ENCODE measurements at regions not wholly inside any gene's neighbourhood (a gene's known extent, or its start where the extent isn't known, plus 50 kb on each side); places are given as distances from the start of the nearest gene placed in this dataset.
"Not testable (repeated sequence)": the region's sequence is repeated elsewhere in the genome, so short reads cannot be mapped to it uniquely, and the experiment has no call there.

DNA sequence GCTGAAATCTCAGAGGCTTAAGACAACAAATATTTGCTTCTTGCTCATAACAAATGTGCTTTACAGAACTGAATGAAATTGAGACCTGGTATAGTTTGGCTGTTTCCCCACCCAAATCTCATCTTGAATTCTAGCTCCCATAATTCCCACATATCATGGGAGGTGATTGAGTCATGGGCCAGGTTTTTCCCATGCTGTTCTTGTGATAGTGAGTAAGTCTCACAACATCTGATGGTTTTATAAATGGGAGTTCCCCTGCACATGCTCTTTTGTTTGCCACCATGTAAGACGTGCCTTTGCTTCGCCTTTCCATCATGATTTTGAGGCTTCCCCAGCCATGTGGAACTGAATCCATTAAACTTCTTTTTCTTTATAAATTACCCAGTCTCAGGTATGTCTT, 221.1 kb upstream of the DIPK2B start:
- no peak for ATAC-seq
- WGBS (ENCODE audit: missing lambda C conversion rate), result 62% methylated on average over 2 of the region's 2 CpGs
- POLR2A ChIA-PET, result no interaction called here
- FAIRE-seq, result no peak
- H3K27ac ChIP-seq, result no peak overlapping the region
- H3K4me1 ChIP-seq, result no peaks in the 10 kb centered on the region
- no peak overlapping the region for H3K4me2 ChIP-seq
- CTCF ChIA-PET, result interaction anchor here (0.8 kb wide), 1 partner anchor 180 kb away, joined by 4 read pairs; no protein-coding TSS in a partner anchor
- DNase-seq (ENCODE audit: low read depth in 1 of 2, low spot score in 1 of 2), result no peak
- H3K9me3 ChIP-seq, result no peaks in the 10 kb centered on the region
- H3K4me3 ChIP-seq, result no peak overlapping the region
- TF ChIP-seq, protein P1, sequence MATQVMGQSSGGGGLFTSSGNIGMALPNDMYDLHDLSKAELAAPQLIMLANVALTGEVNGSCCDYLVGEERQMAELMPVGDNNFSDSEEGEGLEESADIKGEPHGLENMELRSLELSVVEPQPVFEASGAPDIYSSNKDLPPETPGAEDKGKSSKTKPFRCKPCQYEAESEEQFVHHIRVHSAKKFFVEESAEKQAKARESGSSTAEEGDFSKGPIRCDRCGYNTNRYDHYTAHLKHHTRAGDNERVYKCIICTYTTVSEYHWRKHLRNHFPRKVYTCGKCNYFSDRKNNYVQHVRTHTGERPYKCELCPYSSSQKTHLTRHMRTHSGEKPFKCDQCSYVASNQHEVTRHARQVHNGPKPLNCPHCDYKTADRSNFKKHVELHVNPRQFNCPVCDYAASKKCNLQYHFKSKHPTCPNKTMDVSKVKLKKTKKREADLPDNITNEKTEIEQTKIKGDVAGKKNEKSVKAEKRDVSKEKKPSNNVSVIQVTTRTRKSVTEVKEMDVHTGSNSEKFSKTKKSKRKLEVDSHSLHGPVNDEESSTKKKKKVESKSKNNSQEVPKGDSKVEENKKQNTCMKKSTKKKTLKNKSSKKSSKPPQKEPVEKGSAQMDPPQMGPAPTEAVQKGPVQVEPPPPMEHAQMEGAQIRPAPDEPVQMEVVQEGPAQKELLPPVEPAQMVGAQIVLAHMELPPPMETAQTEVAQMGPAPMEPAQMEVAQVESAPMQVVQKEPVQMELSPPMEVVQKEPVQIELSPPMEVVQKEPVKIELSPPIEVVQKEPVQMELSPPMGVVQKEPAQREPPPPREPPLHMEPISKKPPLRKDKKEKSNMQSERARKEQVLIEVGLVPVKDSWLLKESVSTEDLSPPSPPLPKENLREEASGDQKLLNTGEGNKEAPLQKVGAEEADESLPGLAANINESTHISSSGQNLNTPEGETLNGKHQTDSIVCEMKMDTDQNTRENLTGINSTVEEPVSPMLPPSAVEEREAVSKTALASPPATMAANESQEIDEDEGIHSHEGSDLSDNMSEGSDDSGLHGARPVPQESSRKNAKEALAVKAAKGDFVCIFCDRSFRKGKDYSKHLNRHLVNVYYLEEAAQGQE (IDR thresholded peaks at IDR 0.05), result no peak
- TF ChIP-seq HOXB5 (CRISPR knock-in tag; IDR thresholded peaks at IDR 0.05) (no peak), JUN (IDR thresholded peaks at IDR 0.05) (no peak), HOXA7 (CRISPR knock-in tag; IDR thresholded peaks at IDR 0.05) (no peak), FOSB (CRISPR knock-in tag; IDR thresholded peaks at IDR 0.05) (no peak), RARB (CRISPR knock-in tag; IDR thresholded peaks at IDR 0.05) (no peak)

DNA sequence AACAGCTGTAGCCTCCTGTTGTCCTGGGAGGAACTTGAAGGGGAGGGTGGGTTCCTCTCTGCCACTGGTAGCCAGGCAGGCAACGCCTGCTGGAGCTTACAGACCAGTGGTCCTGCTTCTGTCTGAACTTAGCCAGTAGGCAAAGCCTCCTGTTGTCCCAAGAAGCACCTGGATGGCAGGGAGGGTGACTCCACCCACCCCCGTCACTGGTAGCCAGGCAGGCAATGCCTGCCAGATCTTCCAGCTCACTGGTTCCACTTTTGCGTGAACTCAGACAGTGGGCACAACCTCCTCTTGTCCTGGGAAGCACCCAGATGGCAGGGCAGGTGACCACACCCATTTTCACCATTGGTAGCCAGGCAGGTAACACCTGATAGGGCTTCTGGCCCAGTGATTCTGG, 203.5 kb upstream of the DIPK2B start:
- no peak overlapping the region for H3K27ac ChIP-seq
- TF ChIP-seq ZC3H11A (IDR thresholded peaks at IDR 0.05) (no peak), NPAS2 (CRISPR knock-in tag; IDR thresholded peaks at IDR 0.05; ENCODE audit: borderline replicate concordance) (no peak), ZSCAN20 (CRISPR knock-in tag; IDR thresholded peaks at IDR 0.05) (no peak), RAD21 (conservative IDR thresholded peaks at IDR 0.05 in 1 of 2, IDR thresholded peaks at IDR 0.05 in 1 of 2) (no peak), ZFP36 (IDR thresholded peaks at IDR 0.05; ENCODE audit: borderline replicate concordance, partially characterized antibody) (no peak), EHMT2 (IDR thresholded peaks at IDR 0.05; ENCODE audit: low read depth) (no peak)
- TF ChIP-seq, protein P2, sequence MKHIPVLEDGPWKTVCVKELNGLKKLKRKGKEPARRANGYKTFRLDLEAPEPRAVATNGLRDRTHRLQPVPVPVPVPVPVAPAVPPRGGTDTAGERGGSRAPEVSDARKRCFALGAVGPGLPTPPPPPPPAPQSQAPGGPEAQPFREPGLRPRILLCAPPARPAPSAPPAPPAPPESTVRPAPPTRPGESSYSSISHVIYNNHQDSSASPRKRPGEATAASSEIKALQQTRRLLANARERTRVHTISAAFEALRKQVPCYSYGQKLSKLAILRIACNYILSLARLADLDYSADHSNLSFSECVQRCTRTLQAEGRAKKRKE (CRISPR knock-in tag; IDR thresholded peaks at IDR 0.05; ENCODE audit: low read depth), result no peak
- TF ChIP-seq, protein P3, sequence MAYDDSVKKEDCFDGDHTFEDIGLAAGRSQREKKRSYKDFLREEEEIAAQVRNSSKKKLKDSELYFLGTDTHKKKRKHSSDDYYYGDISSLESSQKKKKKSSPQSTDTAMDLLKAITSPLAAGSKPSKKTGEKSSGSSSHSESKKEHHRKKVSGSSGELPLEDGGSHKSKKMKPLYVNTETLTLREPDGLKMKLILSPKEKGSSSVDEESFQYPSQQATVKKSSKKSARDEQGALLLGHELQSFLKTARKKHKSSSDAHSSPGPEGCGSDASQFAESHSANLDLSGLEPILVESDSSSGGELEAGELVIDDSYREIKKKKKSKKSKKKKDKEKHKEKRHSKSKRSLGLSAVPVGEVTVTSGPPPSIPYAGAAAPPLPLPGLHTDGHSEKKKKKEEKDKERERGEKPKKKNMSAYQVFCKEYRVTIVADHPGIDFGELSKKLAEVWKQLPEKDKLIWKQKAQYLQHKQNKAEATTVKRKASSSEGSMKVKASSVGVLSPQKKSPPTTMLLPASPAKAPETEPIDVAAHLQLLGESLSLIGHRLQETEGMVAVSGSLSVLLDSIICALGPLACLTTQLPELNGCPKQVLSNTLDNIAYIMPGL (CRISPR knock-in tag; IDR thresholded peaks at IDR 0.05; ENCODE audit: borderline replicate concordance), result no peak
- no peak overlapping the region for H3K4me2 ChIP-seq
- no peaks in the 10 kb centered on the region for H3K4me1 ChIP-seq
- no peak for DNase-seq (ENCODE audit: low read depth in 1 of 2, low spot score in 1 of 2)
- H3K9me3 ChIP-seq, result 0 out of 3 replicates have a peak, but pooled peaks cover 3% of the 10 kb centered on the region
- ChIA-PET CTCF (no interaction called here), POLR2A (no interaction called here)
- FAIRE-seq, result no peak
- no peak for ATAC-seq
- WGBS (ENCODE audit: missing lambda C conversion rate), result no CpG with 5 or more reads among the region's 3 CpGs
- no peak overlapping the region for H3K4me3 ChIP-seq

DNA sequence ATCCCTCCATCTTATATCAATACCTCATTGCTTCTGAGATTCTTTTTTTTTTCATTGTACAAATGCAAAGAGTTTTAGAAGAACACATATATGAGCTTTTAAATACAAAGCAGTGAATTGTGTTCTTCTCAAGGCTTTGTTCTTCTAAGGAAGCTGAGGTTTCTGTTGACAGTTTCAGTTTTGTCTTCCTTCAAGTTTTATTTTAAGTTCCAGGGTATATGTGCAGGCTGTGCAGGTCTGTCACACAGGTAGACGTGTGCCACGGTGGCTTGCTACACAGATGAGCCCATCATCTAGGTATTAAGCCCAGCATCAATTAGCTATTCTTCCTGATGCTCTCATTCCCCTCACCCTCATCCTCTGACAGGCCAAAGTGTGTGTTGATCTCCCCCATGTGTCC, 201.2 kb upstream of the DIPK2B start:
- no peak overlapping the region for H3K4me3 ChIP-seq

DNA sequence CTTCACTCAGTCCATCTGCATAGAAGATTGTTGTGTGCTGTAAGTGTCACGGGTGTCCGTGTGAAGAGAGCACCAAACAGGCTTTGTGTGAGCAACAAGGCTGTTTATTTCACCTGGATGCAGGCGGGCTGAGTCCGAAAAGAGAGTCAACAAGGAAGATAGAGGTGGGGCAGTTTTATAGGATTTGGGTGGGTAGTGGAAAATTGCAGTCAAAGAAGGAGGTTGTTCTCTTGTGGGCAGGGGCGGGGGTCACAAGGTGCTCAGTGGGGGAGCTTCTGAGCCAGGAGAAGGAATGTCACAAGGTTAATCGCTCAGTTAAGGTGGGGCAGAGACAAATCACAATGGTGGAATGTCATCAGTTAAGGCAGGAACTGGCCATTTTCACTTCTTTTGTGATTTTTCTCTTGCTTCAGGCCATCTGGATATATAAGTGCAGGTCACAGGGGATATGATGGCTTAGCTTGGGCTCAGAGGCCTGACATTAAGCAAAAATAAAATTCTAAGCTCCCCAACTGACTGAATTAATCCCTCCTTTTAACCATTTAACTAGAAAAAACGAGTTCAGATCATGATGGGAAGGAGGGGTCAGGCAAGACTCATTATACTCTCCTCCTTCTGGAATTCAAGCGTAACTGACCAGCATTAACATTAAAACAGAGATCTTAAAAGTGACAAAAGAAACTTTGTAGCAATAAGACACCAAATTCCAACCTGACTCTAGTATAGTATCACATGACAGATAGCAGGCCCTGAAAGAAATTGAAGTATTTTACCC, 200.5 kb upstream of the DIPK2B start:
- CTCF ChIA-PET; H3K4me1 ChIP-seq; H3K27ac ChIP-seq; FAIRE-seq; POLR2A ChIA-PET; ATAC-seq; DNase-seq (ENCODE audit: low read depth in 1 of 2, low spot score in 1 of 2); H3K4me2 ChIP-seq; H3K9me3 ChIP-seq; H3K4me3 ChIP-seq: not testable (repeated sequence)
- WGBS (ENCODE audit: missing lambda C conversion rate), result 83% methylated on average over 8 of the region's 8 CpGs

More for the DNA sequence above, 201.2 kb upstream of the DIPK2B start:
- CTCF ChIA-PET, result no interaction called here
- POLR2A ChIA-PET, result no interaction called here
- Histone ChIP-seq H3K4me1 (no peaks in the 10 kb centered on the region), H3K27ac (no peak overlapping the region), H3K4me2 (no peak overlapping the region), H3K9me3 (peaks cover 3% of the 10 kb centered on the region; the same call in 1 of the 3 replicates)
- no peak for ATAC-seq
- TF ChIP-seq MAZ (IDR thresholded peaks at IDR 0.05; ENCODE audit: borderline replicate concordance, low read depth, low read length), result no peak
- TF ChIP-seq, protein P4, sequence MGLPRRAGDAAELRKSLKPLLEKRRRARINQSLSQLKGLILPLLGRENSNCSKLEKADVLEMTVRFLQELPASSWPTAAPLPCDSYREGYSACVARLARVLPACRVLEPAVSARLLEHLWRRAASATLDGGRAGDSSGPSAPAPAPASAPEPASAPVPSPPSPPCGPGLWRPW (IDR thresholded peaks at IDR 0.05), result no peak
- TF ChIP-seq HDAC2 (IDR thresholded peaks at IDR 0.05), result no peak
- TF ChIP-seq ZC3H11A (IDR thresholded peaks at IDR 0.05), result no peak
- TF ChIP-seq MYC (IDR thresholded peaks at IDR 0.05; ENCODE audit: borderline replicate concordance, low read length), result no peak
- TF ChIP-seq FOSL2 (IDR thresholded peaks at IDR 0.05), result no peak
- TF ChIP-seq FOSL2 (CRISPR knock-in tag; IDR thresholded peaks at IDR 0.05), result no peak
- no peak for DNase-seq (ENCODE audit: low read depth in 1 of 2, low spot score in 1 of 2)
- FAIRE-seq, result no peak
- WGBS (ENCODE audit: missing lambda C conversion rate), result 87% methylated on average over 2 of the region's 2 CpGs
